ENCODE measurements at regions not wholly inside any gene's neighbourhood (a gene's known extent, or its start where the extent isn't known, plus 50 kb on each side); places are given as distances from the start of the nearest gene placed in this dataset.

DNA sequence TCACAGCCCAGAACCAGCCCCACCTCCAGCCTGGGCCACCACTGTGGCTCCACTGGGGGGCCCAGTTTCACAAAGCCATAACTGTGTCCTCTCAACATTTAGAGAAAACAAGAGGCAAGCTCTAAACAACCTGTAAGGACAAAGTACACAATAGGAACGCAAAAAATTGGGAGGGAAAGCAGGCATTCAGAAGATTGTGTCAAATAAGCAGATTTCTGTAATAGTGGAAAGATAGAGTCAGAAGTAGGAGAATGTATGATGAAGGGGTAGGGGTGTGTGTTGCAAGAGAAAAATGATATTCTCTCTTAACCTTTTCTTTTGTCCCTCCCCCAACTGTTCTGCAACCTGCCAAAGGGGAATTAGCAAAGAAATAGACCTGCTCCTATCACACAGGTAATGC lies 449.9 kb upstream of the NPVF start:
- H3K27ac ChIP-seq (ENCODE audit: insufficient read depth, low read depth, low read length): no peak overlapping the region
- CTCF ChIA-PET: no interaction called here
- H3K9ac ChIP-seq (replicated peaks; ENCODE audit: extremely low read depth, insufficient read depth, low read length): no peak overlapping the region
- no peaks in the 10 kb centered on the region for H4K20me1 ChIP-seq (replicated peaks; ENCODE audit: control insufficient read depth, extremely low read depth, insufficient read depth, low read length)
- H3K9me1 ChIP-seq (replicated peaks; ENCODE audit: control insufficient read depth, extremely low read depth, insufficient read depth, low read length): no peaks in the 10 kb centered on the region
- no peaks in the 10 kb centered on the region for H3K27me3 ChIP-seq (ENCODE audit: control insufficient read depth in 2 of 2, insufficient read depth in 2 of 2, low read length in 2 of 2)
- H3K9me3 ChIP-seq (replicated peaks; ENCODE audit: control insufficient read depth, insufficient read depth, low read length): no peaks in the 10 kb centered on the region
- no peaks in the 10 kb centered on the region for H3K4me1 ChIP-seq (ENCODE audit: control insufficient read depth, extremely low read depth, insufficient read depth, low read length)
- no peak overlapping the region for H3K4me2 ChIP-seq (ENCODE audit: insufficient read depth, low read length)
- DNase-seq (ENCODE audit: low read depth, low spot score): no peak
- no peaks in the 10 kb centered on the region for H3K79me2 ChIP-seq (ENCODE audit: control insufficient read depth, insufficient read depth, low read length)
- no peak overlapping the region for H2AFZ ChIP-seq (ENCODE audit: low read depth, low read length)
- FAIRE-seq: no peak
- intact Hi-C loops (cut with micrococcal nuclease): no loop called here
- TF ChIP-seq, protein P1, sequence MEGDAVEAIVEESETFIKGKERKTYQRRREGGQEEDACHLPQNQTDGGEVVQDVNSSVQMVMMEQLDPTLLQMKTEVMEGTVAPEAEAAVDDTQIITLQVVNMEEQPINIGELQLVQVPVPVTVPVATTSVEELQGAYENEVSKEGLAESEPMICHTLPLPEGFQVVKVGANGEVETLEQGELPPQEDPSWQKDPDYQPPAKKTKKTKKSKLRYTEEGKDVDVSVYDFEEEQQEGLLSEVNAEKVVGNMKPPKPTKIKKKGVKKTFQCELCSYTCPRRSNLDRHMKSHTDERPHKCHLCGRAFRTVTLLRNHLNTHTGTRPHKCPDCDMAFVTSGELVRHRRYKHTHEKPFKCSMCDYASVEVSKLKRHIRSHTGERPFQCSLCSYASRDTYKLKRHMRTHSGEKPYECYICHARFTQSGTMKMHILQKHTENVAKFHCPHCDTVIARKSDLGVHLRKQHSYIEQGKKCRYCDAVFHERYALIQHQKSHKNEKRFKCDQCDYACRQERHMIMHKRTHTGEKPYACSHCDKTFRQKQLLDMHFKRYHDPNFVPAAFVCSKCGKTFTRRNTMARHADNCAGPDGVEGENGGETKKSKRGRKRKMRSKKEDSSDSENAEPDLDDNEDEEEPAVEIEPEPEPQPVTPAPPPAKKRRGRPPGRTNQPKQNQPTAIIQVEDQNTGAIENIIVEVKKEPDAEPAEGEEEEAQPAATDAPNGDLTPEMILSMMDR (IDR thresholded peaks at IDR 0.05; ENCODE audit: extremely low read depth in 1 of 2, insufficient read depth in 1 of 2, low read depth in 1 of 2, low read length in 2 of 2): no peak
- TF ChIP-seq POLR2A (IDR thresholded peaks at IDR 0.05; ENCODE audit: low read depth, low read length) (no peak), POLR2AphosphoS5 (IDR thresholded peaks at IDR 0.05; ENCODE audit: insufficient read depth, low read depth, low read length) (no peak), JUN (IDR thresholded peaks at IDR 0.05; ENCODE audit: borderline replicate concordance, insufficient read depth, insufficient read length, low read depth) (no peak), GATA2 (IDR thresholded peaks at IDR 0.05; ENCODE audit: insufficient read depth, insufficient read length, low read depth, low read length) (no peak), EZH2 (IDR thresholded peaks at IDR 0.05; ENCODE audit: borderline replicate concordance, low read depth, low read length, severe bottlenecking) (no peak), MYC (IDR thresholded peaks at IDR 0.05; ENCODE audit: low read depth, low read length) (no peak), FOS (IDR thresholded peaks at IDR 0.05; ENCODE audit: borderline replicate concordance, insufficient read depth, low read length) (no peak)
- TF ChIP-seq, protein P2, sequence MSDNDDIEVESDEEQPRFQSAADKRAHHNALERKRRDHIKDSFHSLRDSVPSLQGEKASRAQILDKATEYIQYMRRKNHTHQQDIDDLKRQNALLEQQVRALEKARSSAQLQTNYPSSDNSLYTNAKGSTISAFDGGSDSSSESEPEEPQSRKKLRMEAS (IDR thresholded peaks at IDR 0.05; ENCODE audit: insufficient read depth, insufficient read length): no peak
- H3K36me3 ChIP-seq (ENCODE audit: control insufficient read depth in 2 of 2, extremely low read depth in 1 of 2, insufficient read depth in 2 of 2, low read length in 2 of 2): no peaks in the 10 kb centered on the region
- POLR2A ChIA-PET: no interaction called here
- no peak overlapping the region for H3K4me3 ChIP-seq (replicated peaks in 1 of 3; ENCODE audit: insufficient read depth in 1 of 3, low read depth in 1 of 3, low read length in 3 of 3)
- BruUV-seq (replicated peaks): no TSS peak
- dilution Hi-C loops (cut with MboI; ENCODE audit: extremely low pct_ligation_motif_present, low sequenced_read_pairs): no loop called here
